ENCODE measurements at regions not wholly inside any gene's neighbourhood (a gene's known extent, or its start where the extent isn't known, plus 50 kb on each side); places are given as distances from the start of the nearest gene placed in this dataset.

GRCh38 chr9:115651461-115651860 is 502.1 kb upstream of the PAPPA start:
- DNase-seq (no peak), ATAC-seq (ENCODE audit: insufficient read depth, low read depth) (no peak)
- no peaks in the 10 kb centered on the region for H4K20me1 ChIP-seq (ENCODE audit: insufficient read depth, low read length)
- no peak overlapping the region for H3K4me3 ChIP-seq (ENCODE audit: low read depth in 1 of 2, low read length in 2 of 2)
- H2AFZ ChIP-seq (ENCODE audit: low read depth, low read length): no peak overlapping the region
- TF ChIP-seq EZH2 (IDR thresholded peaks at IDR 0.05; ENCODE audit: borderline replicate concordance, low read depth, low read length, severe bottlenecking): no peak
- H3K9me3 ChIP-seq (ENCODE audit: insufficient read depth, low read length, severe bottlenecking): no peaks in the 10 kb centered on the region
- no peaks in the 10 kb centered on the region for H3K4me1 ChIP-seq (ENCODE audit: insufficient read depth, low read length)
- no peak overlapping the region for H3K4me2 ChIP-seq (ENCODE audit: insufficient read depth, low read length)
- no peak overlapping the region for H3K9ac ChIP-seq (ENCODE audit: low read depth, low read length)
- no peak overlapping the region for H3K27ac ChIP-seq (ENCODE audit: low read length)
- no peaks in the 10 kb centered on the region for H3K36me3 ChIP-seq (ENCODE audit: insufficient read depth, low read length)
- no peaks in the 10 kb centered on the region for H3K79me2 ChIP-seq (ENCODE audit: insufficient read depth, low read length)
- H3K27me3 ChIP-seq (ENCODE audit: insufficient read depth, low read length, poor library complexity): no peaks in the 10 kb centered on the region

GRCh38 chr9:115653171-115653606 is 500.4 kb upstream of the PAPPA start:
- no peak overlapping the region for H3K9ac ChIP-seq (ENCODE audit: low read depth, low read length)
- no peaks in the 10 kb centered on the region for H3K27me3 ChIP-seq (ENCODE audit: insufficient read depth, low read length, poor library complexity)
- H3K4me2 ChIP-seq (ENCODE audit: insufficient read depth, low read length): no peak overlapping the region
- ATAC-seq (ENCODE audit: insufficient read depth, low read depth): no peak
- TF ChIP-seq CTCF (IDR thresholded peaks at IDR 0.05; ENCODE audit: borderline replicate concordance, extremely low read depth, low read length, poor library complexity, severe bottlenecking): no peak
- no peak for TF ChIP-seq EZH2 (IDR thresholded peaks at IDR 0.05; ENCODE audit: borderline replicate concordance, low read depth, low read length, severe bottlenecking)
- H3K79me2 ChIP-seq (ENCODE audit: insufficient read depth, low read length): no peaks in the 10 kb centered on the region
- DNase-seq: no peak
- no peak overlapping the region for H3K27ac ChIP-seq (ENCODE audit: low read length)
- H3K36me3 ChIP-seq (ENCODE audit: insufficient read depth, low read length): no peaks in the 10 kb centered on the region
- H2AFZ ChIP-seq (ENCODE audit: low read depth, low read length): no peak overlapping the region
- H3K4me1 ChIP-seq (ENCODE audit: insufficient read depth, low read length): no peaks in the 10 kb centered on the region
- H4K20me1 ChIP-seq (ENCODE audit: insufficient read depth, low read length): no peaks in the 10 kb centered on the region
- no peak overlapping the region for H3K4me3 ChIP-seq (ENCODE audit: low read depth in 1 of 2, low read length in 2 of 2)
- no peaks in the 10 kb centered on the region for H3K9me3 ChIP-seq (ENCODE audit: insufficient read depth, low read length, severe bottlenecking)

- no peak for DNase-seq
- no peaks in the 10 kb centered on the region for H3K9me3 ChIP-seq (ENCODE audit: insufficient read depth, low read length, severe bottlenecking)
- TF ChIP-seq EZH2 (IDR thresholded peaks at IDR 0.05; ENCODE audit: borderline replicate concordance, low read depth, low read length, severe bottlenecking): no peak
- no peak for TF ChIP-seq CTCF (IDR thresholded peaks at IDR 0.05; ENCODE audit: borderline replicate concordance, extremely low read depth, low read length, poor library complexity, severe bottlenecking)
- no peaks in the 10 kb centered on the region for H3K4me1 ChIP-seq (ENCODE audit: insufficient read depth, low read length)
- no peak overlapping the region for H3K4me2 ChIP-seq (ENCODE audit: insufficient read depth, low read length)
- ATAC-seq (ENCODE audit: insufficient read depth, low read depth): no peak
- H3K4me3 ChIP-seq (ENCODE audit: low read depth in 1 of 2, low read length in 2 of 2): no peak overlapping the region
- H3K9ac ChIP-seq (ENCODE audit: low read depth, low read length): no peak overlapping the region
- no peak overlapping the region for H2AFZ ChIP-seq (ENCODE audit: low read depth, low read length)
- H4K20me1 ChIP-seq (ENCODE audit: insufficient read depth, low read length): no peaks in the 10 kb centered on the region
- no peak overlapping the region for H3K27ac ChIP-seq (ENCODE audit: low read length)
- H3K79me2 ChIP-seq (ENCODE audit: insufficient read depth, low read length): no peaks in the 10 kb centered on the region
- H3K27me3 ChIP-seq (ENCODE audit: insufficient read depth, low read length, poor library complexity): no peaks in the 10 kb centered on the region
- no peaks in the 10 kb centered on the region for H3K36me3 ChIP-seq (ENCODE audit: insufficient read depth, low read length)
Observed at GRCh38 chr9:115657695-115658094, 495.9 kb upstream of the PAPPA start.

GRCh38 chr9:115665519-115665918 is 488.1 kb upstream of the PAPPA start:
- no peak for DNase-seq
- Histone ChIP-seq H3K27me3 (ENCODE audit: insufficient read depth, low read length, poor library complexity) (no peaks in the 10 kb centered on the region), H4K20me1 (ENCODE audit: insufficient read depth, low read length) (no peaks in the 10 kb centered on the region), H3K4me1 (ENCODE audit: insufficient read depth, low read length) (no peaks in the 10 kb centered on the region), H3K9ac (ENCODE audit: low read depth, low read length) (no peak overlapping the region), H3K79me2 (ENCODE audit: insufficient read depth, low read length) (no peaks in the 10 kb centered on the region), H2AFZ (ENCODE audit: low read depth, low read length) (no peak overlapping the region), H3K27ac (ENCODE audit: low read length) (no peak overlapping the region), H3K4me3 (ENCODE audit: low read depth in 1 of 2, low read length in 2 of 2) (no peak overlapping the region), H3K36me3 (ENCODE audit: insufficient read depth, low read length) (no peaks in the 10 kb centered on the region), H3K9me3 (ENCODE audit: insufficient read depth, low read length, severe bottlenecking) (no peaks in the 10 kb centered on the region), H3K4me2 (ENCODE audit: insufficient read depth, low read length) (no peak overlapping the region)
- ATAC-seq (ENCODE audit: insufficient read depth, low read depth): no peak
- TF ChIP-seq EZH2 (IDR thresholded peaks at IDR 0.05; ENCODE audit: borderline replicate concordance, low read depth, low read length, severe bottlenecking) (no peak), CTCF (IDR thresholded peaks at IDR 0.05; ENCODE audit: borderline replicate concordance, extremely low read depth, low read length, poor library complexity, severe bottlenecking) (no peak)

All from DND-41 (cell line).